NCI-H146 (cell line): ENCODE measurements at regions not wholly inside any gene's neighbourhood (a gene's known extent, or its start where the extent isn't known, plus 50 kb on each side); places are given as distances from the start of the nearest gene placed in this dataset.

ENCODE experiments used
- DNase-seq: peaks from one replicate; lab custom pipeline; 2025; lab: John Stamatoyannopoulos, UW

- DNase-seq = no peak
These were observed 1355.6 kb downstream of the FAM133A start for GRCh38 chrX:95029571-95029970.

- DNase-seq = no peak
These were observed 1366.1 kb downstream of the FAM133A start for GRCh38 chrX:95040104-95040503.

GRCh38 chrX:95044331-95044730 lies 1370.3 kb downstream of the FAM133A start:
- no peak for DNase-seq

GRCh38 chrX:95055991-95056390 lies 1382.0 kb downstream of the FAM133A start:
- DNase-seq = no peak

GRCh38 chrX:95056901-95057300 lies 1382.9 kb downstream of the FAM133A start:
- no peak for DNase-seq

- DNase-seq = no peak
These were observed 1383.3 kb downstream of the FAM133A start for GRCh38 chrX:95057341-95057740.

- no peak for DNase-seq
These were observed 1384.8 kb downstream of the FAM133A start for GRCh38 chrX:95058815-95059214.

GRCh38 chrX:95059909-95060308 lies 1385.9 kb downstream of the FAM133A start:
- no peak for DNase-seq

GRCh38 chrX:95063554-95063953 lies 1389.5 kb downstream of the FAM133A start:
- DNase-seq = no peak

GRCh38 chrX:95065151-95065550 lies 1391.1 kb downstream of the FAM133A start:
- no peak for DNase-seq

- no peak for DNase-seq
These were observed 1397.0 kb downstream of the FAM133A start for GRCh38 chrX:95071052-95071451.

- DNase-seq = no peak
These were observed 1397.6 kb downstream of the FAM133A start for GRCh38 chrX:95071621-95072020.

GRCh38 chrX:95076449-95076848 lies 1402.4 kb downstream of the FAM133A start:
- peak; percentile 14 for DNase-seq

- no peak for DNase-seq
These were observed 1427.9 kb downstream of the FAM133A start for GRCh38 chrX:95101851-95102390.

GRCh38 chrX:95117556-95117955 lies 1443.5 kb downstream of the FAM133A start:
- DNase-seq = no peak

- DNase-seq = no peak
These were observed 1472.0 kb downstream of the FAM133A start for GRCh38 chrX:95145848-95146490.

- no peak for DNase-seq
These were observed 1478.8 kb downstream of the FAM133A start for GRCh38 chrX:95152810-95153209.

- DNase-seq = no peak
These were observed 1482.6 kb downstream of the FAM133A start for GRCh38 chrX:95156566-95156965.
